HEK293 (cell line): ENCODE measurements at regions not wholly inside any gene's neighbourhood (a gene's known extent, or its start where the extent isn't known, plus 50 kb on each side); places are given as distances from the start of the nearest gene placed in this dataset.

Experiments used
- BCL6B ChIP-seq: fragments of 450-650 bp; formaldehyde crosslinking; IDR thresholded peaks from 2 replicates; pipeline ENCODE4 v1.5.1; 2017; ENCODE audit warnings: missing biosample characterization, missing genetic modification characterization
- KLF9 ChIP-seq: fragments of 450-650 bp; formaldehyde crosslinking; IDR thresholded peaks from 2 replicates; pipeline ENCODE4 v1.5.1; 2016; ENCODE audit warnings: missing biosample characterization, missing genetic modification characterization, low read depth
- PRDM10 ChIP-seq: fragments of 450-650 bp; formaldehyde crosslinking; IDR thresholded peaks from 2 replicates; pipeline ENCODE4 v1.5.1; 2016; ENCODE audit warnings: missing biosample characterization, missing genetic modification characterization
- REPIN1 ChIP-seq: fragments of 450-650 bp; formaldehyde crosslinking; IDR thresholded peaks from 2 replicates; pipeline ENCODE4 v1.5.1; 2017; ENCODE audit warnings: missing biosample characterization, missing genetic modification characterization, low read depth
- ZNF132 ChIP-seq: fragments of 450-650 bp; formaldehyde crosslinking; IDR thresholded peaks from 2 replicates; pipeline ENCODE4 v1.5.1; 2017; ENCODE audit warnings: missing biosample characterization, missing genetic modification characterization, borderline replicate concordance
- ZNF16 ChIP-seq: fragments of 450-650 bp; formaldehyde crosslinking; IDR thresholded peaks from 2 replicates; pipeline ENCODE4 v1.5.1; 2016; ENCODE audit warnings: low read depth, missing biosample characterization, missing genetic modification characterization
- ZNF174 ChIP-seq: fragments of 450-650 bp; formaldehyde crosslinking; IDR thresholded peaks from 2 replicates; pipeline ENCODE4 v1.5.0; 2017; ENCODE audit warnings: missing biosample characterization, mild to moderate bottlenecking, missing genetic modification characterization
- ZNF202 ChIP-seq: fragments of 450-650 bp; formaldehyde crosslinking; IDR thresholded peaks from 2 replicates; pipeline ENCODE4 v1.5.1; 2016; ENCODE audit warnings: missing biosample characterization, missing genetic modification characterization, borderline replicate concordance
- ZNF223 ChIP-seq: fragments of 450-650 bp; formaldehyde crosslinking; IDR thresholded peaks from 2 replicates; pipeline ENCODE4 v1.5.1; 2016; ENCODE audit warnings: missing biosample characterization, missing genetic modification characterization
- ZNF248 ChIP-seq: fragments of 450-650 bp; formaldehyde crosslinking; IDR thresholded peaks from 2 replicates; pipeline ENCODE4 v1.5.1; 2017; ENCODE audit warnings: missing biosample characterization, missing genetic modification characterization
- ZNF26 ChIP-seq: fragments of 450-650 bp; formaldehyde crosslinking; IDR thresholded peaks from 2 replicates; pipeline ENCODE4 v1.5.1; 2016; ENCODE audit warnings: missing biosample characterization, missing genetic modification characterization
- ZNF274 ChIP-seq, 2 experiments: fragments of 200-500 bp in 1 of 2; fragments of 450-650 bp in 1 of 2; sonication (Bioruptor generic) in 1 of 2; formaldehyde crosslinking in 1 of 2; IDR thresholded peaks; 2 replicates each; pipeline versions ENCODE4 v1.5.1 to v1.6.1; 2014 to 2016; ENCODE audit warnings: borderline replicate concordance in 1 of 2, inconsistent platforms in 1 of 2, low read length in 1 of 2, missing biosample characterization in 1 of 2, missing genetic modification characterization in 1 of 2
- ZNF391 ChIP-seq: fragments of 450-650 bp; formaldehyde crosslinking; IDR thresholded peaks from 2 replicates; pipeline ENCODE4 v1.5.1; 2016; ENCODE audit warnings: low read depth, missing biosample characterization, missing genetic modification characterization, borderline replicate concordance
- ZNF626 ChIP-seq: fragments of 450-650 bp; sonication (Bioruptor Pico); formaldehyde crosslinking; IDR thresholded peaks from 2 replicates; pipeline ENCODE4 v1.5.1; 2018; ENCODE audit warnings: missing biosample characterization, missing genetic modification characterization, inconsistent platforms
- ZNF785 ChIP-seq: fragments of 450-650 bp; formaldehyde crosslinking; IDR thresholded peaks from 2 replicates; pipeline ENCODE4 v1.5.1; 2016; ENCODE audit warnings: missing biosample characterization, missing genetic modification characterization
- ZSCAN30 ChIP-seq: fragments of 450-650 bp; IDR thresholded peaks from 2 replicates; pipeline ENCODE4 v1.5.1; 2018; ENCODE audit warnings: missing biosample characterization, mild to moderate bottlenecking, missing genetic modification characterization, moderate library complexity
- ZSCAN4 ChIP-seq: fragments of 450-650 bp; formaldehyde crosslinking; IDR thresholded peaks from 2 replicates; pipeline ENCODE4 v1.5.1; 2017; ENCODE audit warnings: missing biosample characterization, missing genetic modification characterization
- TF ChIP-seq, protein P1 (sequence below): fragments of 450-650 bp; IDR thresholded peaks from 2 replicates; pipeline ENCODE4 v1.5.1; 2018; ENCODE audit warnings: missing biosample characterization, mild to moderate bottlenecking, missing genetic modification characterization
- TF ChIP-seq, protein P2 (sequence below): fragments of 450-650 bp; formaldehyde crosslinking; IDR thresholded peaks from 2 replicates; pipeline ENCODE4 v1.5.1; 2016; ENCODE audit warnings: missing biosample characterization, missing genetic modification characterization, borderline replicate concordance
- TF ChIP-seq, protein P3 (sequence below): fragments of 450-650 bp; formaldehyde crosslinking; IDR thresholded peaks from 2 replicates; pipeline ENCODE4 v1.5.1; 2017; ENCODE audit warnings: missing biosample characterization, mild to moderate bottlenecking, missing genetic modification characterization, moderate library complexity

DNA sequence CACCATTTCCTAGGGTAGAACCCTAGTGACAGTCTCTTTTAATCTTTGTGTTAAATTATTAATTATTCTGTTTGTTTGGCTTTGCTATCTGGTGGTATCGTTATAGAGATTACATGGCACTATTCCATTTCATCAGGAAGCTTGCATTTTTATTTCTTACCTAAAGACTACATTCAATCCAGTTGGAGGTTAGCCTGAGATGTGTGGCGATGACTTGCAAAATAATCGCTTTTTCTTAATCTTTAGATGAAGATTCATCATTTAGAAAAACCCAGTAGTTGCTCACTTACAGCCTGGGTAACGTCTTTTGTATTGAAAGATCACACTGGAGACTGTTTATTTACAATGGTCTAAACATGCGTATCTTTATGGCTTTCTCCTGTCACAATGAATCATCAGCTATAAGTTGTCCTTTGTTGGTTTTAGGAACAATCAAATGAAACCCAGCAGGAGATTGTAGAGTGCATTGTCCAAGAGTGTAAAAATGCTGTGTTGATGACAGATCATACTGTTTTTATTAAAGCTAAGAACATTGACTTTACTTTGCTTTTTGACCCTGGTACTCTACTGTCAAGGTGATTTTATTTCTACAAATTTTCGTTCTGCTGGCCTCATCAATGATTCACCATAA, 281.7 kb upstream of the PITX2 start (continued):
- TF ChIP-seq BCL6B (tag by site-specific recombination) (peak; percentile 94), ZNF174 (tag by site-specific recombination) (peak; percentile 84; the same call in 1 of the 2 replicates), ZSCAN4 (peak; percentile 69; the same call in 1 of the 2 replicates), PRDM10 (tag by site-specific recombination) (no peak; the same call in 1 of the 2 replicates), ZNF202 (tag by site-specific recombination) (no peak), ZNF626 (tag by site-specific recombination) (peak; percentile 82), ZNF16 (tag by site-specific recombination) (no peak), ZNF274 (IDR thresholded peaks at IDR 0.05; ENCODE audit: low read length) (no peak), ZNF274 (tag by site-specific recombination; IDR thresholded peaks at IDR 0.05; ENCODE audit: borderline replicate concordance) (no peak), REPIN1 (no peak), ZSCAN30 (tag by site-specific recombination) (peak; percentile 97), ZNF132 (tag by site-specific recombination) (no peak), ZNF26 (tag by site-specific recombination) (no peak), ZNF223 (tag by site-specific recombination) (no peak), ZNF391 (tag by site-specific recombination) (peak; percentile 91; the same call in 1 of the 2 replicates), ZNF785 (tag by site-specific recombination) (no peak), ZNF248 (tag by site-specific recombination) (no peak), KLF9 (tag by site-specific recombination) (0 out of 2 replicates have a peak, but pooled peaks have one; percentile 38)
- TF ChIP-seq, protein P1, sequence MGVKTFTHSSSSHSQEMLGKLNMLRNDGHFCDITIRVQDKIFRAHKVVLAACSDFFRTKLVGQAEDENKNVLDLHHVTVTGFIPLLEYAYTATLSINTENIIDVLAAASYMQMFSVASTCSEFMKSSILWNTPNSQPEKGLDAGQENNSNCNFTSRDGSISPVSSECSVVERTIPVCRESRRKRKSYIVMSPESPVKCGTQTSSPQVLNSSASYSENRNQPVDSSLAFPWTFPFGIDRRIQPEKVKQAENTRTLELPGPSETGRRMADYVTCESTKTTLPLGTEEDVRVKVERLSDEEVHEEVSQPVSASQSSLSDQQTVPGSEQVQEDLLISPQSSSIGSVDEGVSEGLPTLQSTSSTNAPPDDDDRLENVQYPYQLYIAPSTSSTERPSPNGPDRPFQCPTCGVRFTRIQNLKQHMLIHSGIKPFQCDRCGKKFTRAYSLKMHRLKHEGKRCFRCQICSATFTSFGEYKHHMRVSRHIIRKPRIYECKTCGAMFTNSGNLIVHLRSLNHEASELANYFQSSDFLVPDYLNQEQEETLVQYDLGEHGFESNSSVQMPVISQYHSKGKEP (tag by site-specific recombination), result peak; percentile 93
- TF ChIP-seq, protein P2, sequence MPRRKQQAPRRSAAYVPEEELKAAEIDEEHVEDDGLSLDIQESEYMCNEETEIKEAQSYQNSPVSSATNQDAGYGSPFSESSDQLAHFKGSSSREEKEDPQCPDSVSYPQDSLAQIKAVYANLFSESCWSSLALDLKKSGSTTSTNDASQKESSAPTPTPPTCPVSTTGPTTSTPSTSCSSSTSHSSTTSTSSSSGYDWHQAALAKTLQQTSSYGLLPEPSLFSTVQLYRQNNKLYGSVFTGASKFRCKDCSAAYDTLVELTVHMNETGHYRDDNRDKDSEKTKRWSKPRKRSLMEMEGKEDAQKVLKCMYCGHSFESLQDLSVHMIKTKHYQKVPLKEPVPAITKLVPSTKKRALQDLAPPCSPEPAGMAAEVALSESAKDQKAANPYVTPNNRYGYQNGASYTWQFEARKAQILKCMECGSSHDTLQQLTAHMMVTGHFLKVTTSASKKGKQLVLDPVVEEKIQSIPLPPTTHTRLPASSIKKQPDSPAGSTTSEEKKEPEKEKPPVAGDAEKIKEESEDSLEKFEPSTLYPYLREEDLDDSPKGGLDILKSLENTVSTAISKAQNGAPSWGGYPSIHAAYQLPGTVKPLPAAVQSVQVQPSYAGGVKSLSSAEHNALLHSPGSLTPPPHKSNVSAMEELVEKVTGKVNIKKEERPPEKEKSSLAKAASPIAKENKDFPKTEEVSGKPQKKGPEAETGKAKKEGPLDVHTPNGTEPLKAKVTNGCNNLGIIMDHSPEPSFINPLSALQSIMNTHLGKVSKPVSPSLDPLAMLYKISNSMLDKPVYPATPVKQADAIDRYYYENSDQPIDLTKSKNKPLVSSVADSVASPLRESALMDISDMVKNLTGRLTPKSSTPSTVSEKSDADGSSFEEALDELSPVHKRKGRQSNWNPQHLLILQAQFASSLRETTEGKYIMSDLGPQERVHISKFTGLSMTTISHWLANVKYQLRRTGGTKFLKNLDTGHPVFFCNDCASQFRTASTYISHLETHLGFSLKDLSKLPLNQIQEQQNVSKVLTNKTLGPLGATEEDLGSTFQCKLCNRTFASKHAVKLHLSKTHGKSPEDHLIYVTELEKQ (tag by site-specific recombination), result peak; percentile 96
- TF ChIP-seq, protein P3, sequence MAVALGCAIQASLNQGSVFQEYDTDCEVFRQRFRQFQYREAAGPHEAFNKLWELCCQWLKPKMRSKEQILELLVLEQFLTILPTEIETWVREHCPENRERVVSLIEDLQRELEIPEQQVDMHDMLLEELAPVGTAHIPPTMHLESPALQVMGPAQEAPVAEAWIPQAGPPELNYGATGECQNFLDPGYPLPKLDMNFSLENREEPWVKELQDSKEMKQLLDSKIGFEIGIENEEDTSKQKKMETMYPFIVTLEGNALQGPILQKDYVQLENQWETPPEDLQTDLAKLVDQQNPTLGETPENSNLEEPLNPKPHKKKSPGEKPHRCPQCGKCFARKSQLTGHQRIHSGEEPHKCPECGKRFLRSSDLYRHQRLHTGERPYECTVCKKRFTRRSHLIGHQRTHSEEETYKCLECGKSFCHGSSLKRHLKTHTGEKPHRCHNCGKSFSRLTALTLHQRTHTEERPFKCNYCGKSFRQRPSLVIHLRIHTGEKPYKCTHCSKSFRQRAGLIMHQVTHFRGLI, result peak; percentile 66
